HFFc6 (cell line): ENCODE measurements at regions not wholly inside any gene's neighbourhood (a gene's known extent, or its start where the extent isn't known, plus 50 kb on each side); places are given as distances from the start of the nearest gene placed in this dataset.
A peak's percentile ranks its signal among the peaks of the same experiment; 100 is the strongest.

ENCODE experiments used
- DNase-seq: peaks from one replicate; pipeline ENCODE4 v3.0.0-alpha.2; 2018
- H3K27ac Mint-ChIP-seq: 2 replicates; pipeline ENCODE4 v1.8.0; 2020; ENCODE audit warnings: mild to moderate bottlenecking, mixed read lengths
- H3K27me3 Mint-ChIP-seq: 2 replicates; pipeline ENCODE4 v1.8.0; 2021; ENCODE audit warnings: mild to moderate bottlenecking, moderate library complexity, mixed read lengths; ENCODE audit not compliant: insufficient read depth
- H3K36me3 Mint-ChIP-seq: 2 replicates; pipeline ENCODE4 v1.8.0; 2021; ENCODE audit warnings: low read depth, mixed read lengths
- H3K4me1 Mint-ChIP-seq: 2 replicates; pipeline ENCODE4 v1.8.0; 2020; ENCODE audit warnings: low read depth, mixed read lengths
- H3K4me3 Mint-ChIP-seq: 2 replicates; pipeline ENCODE4 v1.8.0; 2020; ENCODE audit warnings: mild to moderate bottlenecking, moderate library complexity, mixed read lengths
- H3K9me3 Mint-ChIP-seq: 2 replicates; pipeline ENCODE4 v1.8.0; 2020; ENCODE audit warnings: mild to moderate bottlenecking, mixed read lengths
- CTCF ChIP-seq: fragments of 200-600 bp; sonication (generic); IDR thresholded peaks from 2 replicates; pipeline ENCODE4 v1.5.0; 2021; ENCODE audit warnings: antibody characterized with exemption, mild to moderate bottlenecking

GRCh38 chr10:33126742-33127141, 168.7 kb upstream of the ITGB1 start:
- H3K36me3 Mint-ChIP-seq, result no peaks in the 10 kb centered on the region
- H3K27me3 Mint-ChIP-seq, result no peaks in the 10 kb centered on the region; the same call in 1 of the 2 replicates
- no peak overlapping the region for H3K4me3 Mint-ChIP-seq
- no peak for DNase-seq
- no peak for TF ChIP-seq CTCF
- H3K27ac Mint-ChIP-seq, result 0 out of 2 replicates have a peak overlapping the region, but pooled peaks have one; percentile 63
- H3K4me1 Mint-ChIP-seq, result peaks cover 66% of the 10 kb centered on the region
- H3K9me3 Mint-ChIP-seq, result no peaks in the 10 kb centered on the region

- Mint-ChIP-seq H3K4me3 (no peak overlapping the region), H3K9me3 (no peaks in the 10 kb centered on the region), H3K27me3 (no peaks in the 10 kb centered on the region; the same call in 1 of the 2 replicates), H3K27ac (peak overlapping the region; percentile 63; the same call in 1 of the 2 replicates), H3K4me1 (peaks cover 70% of the 10 kb centered on the region), H3K36me3 (no peaks in the 10 kb centered on the region)
- no peak for TF ChIP-seq CTCF
- no peak for DNase-seq
Measured at GRCh38 chr10:33125522-33126517, 167.8 kb upstream of the ITGB1 start.

DNA sequence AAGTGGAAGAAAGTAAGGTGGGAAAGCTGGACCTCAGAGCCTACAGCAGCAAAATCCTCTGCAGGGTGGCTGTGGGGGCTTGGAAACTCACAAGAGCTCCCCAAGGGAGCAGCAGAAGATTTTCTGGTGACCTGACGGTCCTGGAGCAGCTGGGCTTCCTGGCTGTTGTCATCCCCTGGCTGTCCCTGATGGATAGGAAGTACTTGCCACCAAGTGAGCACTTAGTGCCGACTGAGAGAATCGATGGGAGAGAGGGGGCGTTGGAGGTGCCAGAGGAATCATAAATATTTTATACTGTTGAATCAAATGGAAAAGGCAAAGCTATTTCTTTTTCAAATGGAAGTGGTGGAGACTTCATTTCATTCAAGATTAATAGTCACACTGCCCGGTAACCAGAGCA, 167.1 kb upstream of the ITGB1 start:
- no peaks in the 10 kb centered on the region; the same call in 1 of the 2 replicates for H3K27me3 Mint-ChIP-seq
- no peaks in the 10 kb centered on the region for H3K9me3 Mint-ChIP-seq
- no peaks in the 10 kb centered on the region for H3K36me3 Mint-ChIP-seq
- no peak overlapping the region for H3K27ac Mint-ChIP-seq
- no peak for DNase-seq
- no peak overlapping the region for H3K4me3 Mint-ChIP-seq
- TF ChIP-seq CTCF, result no peak
- H3K4me1 Mint-ChIP-seq, result peaks cover 63% of the 10 kb centered on the region

- Mint-ChIP-seq H3K9me3 (no peaks in the 10 kb centered on the region), H3K27ac (no peak overlapping the region), H3K36me3 (no peaks in the 10 kb centered on the region), H3K4me3 (no peak overlapping the region), H3K27me3 (no peaks in the 10 kb centered on the region; the same call in 1 of the 2 replicates), H3K4me1 (peaks cover 49% of the 10 kb centered on the region)
- DNase-seq, result no peak
- no peak for TF ChIP-seq CTCF
Measured at GRCh38 chr10:33123680-33124079, 165.7 kb upstream of the ITGB1 start.

DNA sequence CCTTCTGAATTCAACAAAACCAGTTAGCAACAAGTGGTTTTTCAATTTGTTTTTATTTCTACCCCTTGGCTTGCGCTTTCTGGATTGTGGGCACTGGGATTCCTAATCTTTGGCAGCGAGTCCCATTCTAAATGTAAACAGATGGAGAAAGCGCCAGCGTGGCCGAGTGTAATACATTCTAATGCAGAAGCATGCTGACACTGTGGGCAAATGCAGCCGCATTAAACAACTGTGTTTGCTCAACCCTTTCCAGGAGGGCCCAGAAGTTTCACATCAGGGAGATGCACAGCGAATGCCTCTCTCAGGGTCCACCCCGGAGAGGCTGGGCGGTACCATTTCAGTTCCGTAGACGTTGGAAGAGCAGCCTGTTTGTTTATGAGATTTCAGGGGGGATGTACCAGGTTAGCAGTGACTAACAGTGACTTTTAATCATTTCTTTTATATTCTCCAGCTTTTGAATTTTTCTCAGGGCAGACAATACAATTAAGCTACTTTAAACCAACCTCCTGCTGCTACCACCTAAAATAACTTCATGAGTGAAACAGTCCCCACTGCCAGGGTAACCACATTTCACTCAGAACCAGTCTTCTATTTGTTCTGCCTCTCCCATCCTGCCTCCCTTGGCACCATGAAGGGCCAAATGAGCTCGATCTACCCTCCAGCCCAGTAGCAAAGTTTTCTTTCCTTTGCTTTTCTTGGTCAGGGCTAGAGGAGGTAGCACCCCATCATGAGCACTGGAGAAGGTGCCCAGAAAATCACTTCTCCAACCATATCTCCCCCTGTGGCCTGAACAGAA, 164.2 kb upstream of the ITGB1 start:
- Mint-ChIP-seq H3K27ac (peak overlapping the region; percentile 86), H3K27me3 (no peaks in the 10 kb centered on the region), H3K9me3 (no peaks in the 10 kb centered on the region), H3K4me1 (peaks cover 51% of the 10 kb centered on the region), H3K4me3 (peak overlapping the region; percentile 80), H3K36me3 (no peaks in the 10 kb centered on the region)
- TF ChIP-seq CTCF, result no peak
- peak; percentile 78 for DNase-seq
